GM21367 (cell line): ENCODE measurements at regions not wholly inside any gene's neighbourhood (a gene's known extent, or its start where the extent isn't known, plus 50 kb on each side); places are given as distances from the start of the nearest gene placed in this dataset.
"Not testable (repeated sequence)": the region's sequence is repeated elsewhere in the genome, so short reads cannot be mapped to it uniquely, and the experiment has no call there.

Source experiments
- ATAC-seq: cut with Tn5 transposase; IDR thresholded peaks from one replicate; pipeline ENCODE4 v1.9.1; 2021; ENCODE audit not compliant: unreplicated experiment

- ATAC-seq = no peak
Measured at GRCh38 chr2:236912326-236913120, 173.2 kb upstream of the COPS8 start.

GRCh38 chr2:236915186-236915585 lies 170.5 kb upstream of the COPS8 start:
- ATAC-seq = no peak

- no peak for ATAC-seq
Measured at GRCh38 chr2:236915726-236916125, 170.0 kb upstream of the COPS8 start.

- ATAC-seq = no peak
Measured at GRCh38 chr2:236916181-236916580, 169.5 kb upstream of the COPS8 start.

DNA sequence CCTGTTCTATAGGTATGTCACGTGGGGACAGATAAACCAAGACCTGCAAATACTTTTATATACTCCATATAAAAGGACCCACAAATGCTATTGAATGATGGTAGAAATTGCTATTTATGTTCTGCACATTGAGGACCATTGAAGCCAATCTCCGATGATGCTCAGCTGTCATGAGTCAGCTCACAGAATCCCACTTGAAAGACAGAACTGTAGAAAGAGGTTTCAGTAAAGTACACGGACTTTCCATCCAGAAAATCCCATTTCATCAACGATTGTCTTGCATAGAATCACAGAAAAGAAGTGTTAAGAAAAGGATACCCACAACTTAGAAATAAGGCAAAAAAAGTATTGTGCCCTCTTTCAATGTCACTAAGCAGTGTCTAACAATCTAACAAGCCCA lies 169.0 kb upstream of the COPS8 start:
- ATAC-seq = no peak

- no peak for ATAC-seq
Measured at GRCh38 chr2:236917164-236917563, 168.5 kb upstream of the COPS8 start.

DNA sequence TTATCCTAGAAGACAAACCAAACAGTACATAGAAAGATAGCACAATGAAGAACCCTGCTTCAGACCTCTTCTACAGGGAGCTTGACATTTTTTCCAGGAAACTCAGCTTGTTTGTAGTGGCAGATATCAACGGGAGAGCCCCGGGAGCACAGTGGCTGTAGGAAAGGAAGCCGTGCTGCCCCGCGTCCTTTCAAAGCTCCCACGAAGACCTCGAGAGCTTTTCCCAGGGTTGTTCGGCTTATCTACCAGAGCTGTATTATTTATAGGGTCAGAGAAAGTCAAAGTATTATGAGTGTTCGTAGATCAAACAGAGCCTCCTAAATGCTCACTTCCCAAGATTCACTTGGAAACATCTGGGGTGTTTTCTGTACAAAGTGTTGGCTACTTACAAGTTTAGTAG lies 167.1 kb upstream of the COPS8 start:
- ATAC-seq = no peak

- ATAC-seq = no peak
Measured at GRCh38 chr2:236919209-236919608, 166.5 kb upstream of the COPS8 start.

DNA sequence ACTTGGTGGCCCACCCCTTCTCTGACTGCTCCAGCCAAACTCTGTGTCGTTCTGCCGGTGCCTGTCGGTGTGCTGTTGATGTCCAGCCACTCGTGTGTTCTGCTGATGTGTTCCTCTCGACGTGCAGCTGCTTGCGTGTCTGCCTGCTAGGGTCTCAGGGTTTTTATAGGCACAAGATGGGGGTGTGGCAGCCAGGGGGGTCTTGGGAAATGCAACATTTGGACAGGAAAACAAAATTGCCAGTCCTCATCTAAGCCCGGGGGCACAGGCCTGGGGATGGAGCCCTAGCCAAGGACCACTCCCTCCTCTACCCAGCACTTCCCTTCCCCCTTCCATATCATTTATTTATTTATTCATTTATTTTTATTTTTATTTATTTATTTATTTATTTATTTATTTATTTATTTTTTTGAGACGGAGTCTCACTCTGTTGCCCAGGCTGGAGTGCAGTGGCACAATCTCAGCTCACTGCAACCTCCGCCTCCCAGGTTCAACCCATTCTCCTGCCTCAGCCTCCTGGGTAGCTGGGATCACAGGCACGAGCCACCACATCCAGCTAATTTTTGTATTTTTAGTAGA lies 165.8 kb upstream of the COPS8 start:
- ATAC-seq = not testable (repeated sequence)

DNA sequence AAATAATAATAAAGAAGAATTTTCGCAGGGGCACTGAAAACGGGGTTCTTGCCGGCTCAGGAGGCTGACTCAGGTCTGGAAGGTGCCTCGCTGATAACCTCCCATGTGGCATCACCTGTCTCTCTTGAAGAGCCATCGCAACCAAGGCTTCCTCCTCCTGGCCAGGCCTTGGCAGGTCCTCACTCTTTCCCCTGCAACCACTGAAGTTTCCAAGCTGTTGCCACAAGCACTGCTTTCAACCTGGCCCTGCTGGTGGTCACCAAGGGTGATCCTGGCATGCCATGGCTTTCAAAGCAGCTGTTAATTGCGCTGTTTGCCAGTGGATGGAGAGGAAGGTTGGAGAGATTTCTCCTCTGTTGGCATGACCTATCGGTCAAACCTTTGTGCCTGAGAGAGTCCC lies 163.6 kb upstream of the COPS8 start:
- no peak for ATAC-seq

DNA sequence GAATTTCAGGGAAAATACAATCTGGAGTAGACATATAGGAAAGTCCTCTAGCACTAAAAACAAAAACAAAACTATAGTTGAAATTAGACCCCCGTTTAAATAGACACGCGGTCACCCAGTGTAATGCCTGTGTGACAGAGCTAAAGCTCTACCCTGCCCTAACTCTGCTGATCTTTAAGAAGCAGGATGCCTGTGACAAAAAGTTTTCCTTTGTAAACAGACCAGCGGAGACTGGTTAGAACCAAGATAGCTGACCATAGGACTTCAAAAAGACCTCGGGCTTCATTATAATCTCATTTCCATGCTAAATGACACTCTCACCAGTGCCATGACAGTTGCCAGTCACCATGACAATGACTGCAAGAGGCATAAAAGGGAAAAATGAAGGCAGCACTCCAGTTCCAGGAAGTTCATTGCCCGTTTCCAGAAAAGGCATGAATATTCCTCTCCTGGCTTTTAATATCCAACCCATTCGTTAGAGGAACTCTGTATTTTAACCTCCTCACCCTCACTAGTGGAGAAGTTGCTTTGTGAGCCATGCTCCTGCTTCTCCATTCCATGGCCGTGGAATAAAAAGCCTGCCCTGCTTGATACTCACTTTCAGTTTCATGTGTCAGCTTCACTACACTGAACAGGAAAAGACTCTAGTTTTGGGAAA lies 157.2 kb upstream of the COPS8 start:
- no peak for ATAC-seq

GRCh38 chr2:236932831-236933361 lies 152.8 kb upstream of the COPS8 start:
- ATAC-seq = no peak

DNA sequence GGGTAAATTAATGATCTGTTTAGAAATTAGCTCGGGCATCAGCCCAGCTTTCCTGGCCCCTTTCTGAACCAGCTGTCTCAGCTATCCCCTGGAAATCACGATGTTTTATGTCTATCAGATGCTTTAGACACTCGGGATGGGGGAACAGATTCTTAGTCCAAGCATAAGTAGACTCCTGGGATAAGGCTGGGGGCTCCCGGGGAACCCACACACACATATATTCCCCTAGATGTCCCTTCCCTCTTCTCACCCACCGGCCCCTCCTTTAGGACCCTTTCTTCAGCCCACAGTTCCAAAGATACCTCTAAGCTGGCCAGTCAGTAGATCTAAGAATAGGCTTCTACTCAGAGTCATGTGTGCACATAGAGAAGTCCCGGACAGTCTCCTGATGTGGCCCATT lies 151.5 kb upstream of the COPS8 start:
- ATAC-seq = no peak

GRCh38 chr2:236934656-236935055 lies 151.0 kb upstream of the COPS8 start:
- ATAC-seq = no peak

GRCh38 chr2:236935083-236935482 lies 150.6 kb upstream of the COPS8 start:
- ATAC-seq = no peak

- no peak for ATAC-seq
Measured at GRCh38 chr2:236935631-236936445, 149.9 kb upstream of the COPS8 start.

DNA sequence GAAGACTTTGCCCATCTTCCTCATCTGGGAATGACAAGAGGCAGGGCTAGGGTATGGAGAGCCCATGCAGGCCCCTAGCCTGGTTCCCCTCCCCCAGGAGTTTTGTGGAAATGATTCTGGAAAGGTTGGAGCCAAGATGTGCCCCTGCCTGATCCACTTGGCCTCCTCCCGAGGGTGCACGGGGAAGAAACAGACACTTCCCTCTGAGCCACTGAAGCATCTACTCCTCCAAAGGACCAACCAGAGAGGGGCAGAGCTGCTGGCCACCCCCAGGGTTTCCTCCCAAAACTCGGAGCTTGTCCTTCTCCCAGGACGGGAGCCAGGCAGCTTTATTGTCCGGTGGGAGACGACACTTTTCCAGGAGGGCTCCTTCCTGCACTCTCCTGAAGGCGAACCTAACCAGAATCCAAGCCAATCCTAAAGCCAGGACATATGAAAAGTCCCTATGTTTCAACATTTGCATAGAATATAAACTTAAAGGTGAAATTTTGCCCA lies 149.2 kb upstream of the COPS8 start:
- ATAC-seq = no peak

- ATAC-seq = no peak
Measured at GRCh38 chr2:236938126-236938525, 147.6 kb upstream of the COPS8 start.

DNA sequence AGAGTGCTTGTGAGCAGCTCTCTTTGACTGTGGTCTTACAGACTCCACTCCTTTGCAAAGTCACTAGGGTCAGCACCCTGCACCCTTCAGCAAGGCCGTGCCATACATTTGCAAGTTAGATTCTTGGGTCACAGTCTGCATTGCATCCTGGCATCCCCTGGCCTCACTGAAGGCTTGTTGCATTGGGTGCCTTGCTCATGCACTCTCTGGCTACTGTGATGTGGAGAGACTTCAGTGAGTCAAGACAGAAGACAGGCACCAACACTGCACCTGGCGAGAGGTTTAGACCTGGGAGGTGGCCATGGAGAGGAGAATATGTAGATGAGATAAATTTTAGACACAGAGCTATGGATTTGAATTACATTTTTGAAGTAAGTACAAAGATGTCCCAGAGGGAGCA lies 146.4 kb upstream of the COPS8 start:
- ATAC-seq = no peak

GRCh38 chr2:236939721-236940231 lies 145.9 kb upstream of the COPS8 start:
- ATAC-seq = no peak

- no peak for ATAC-seq
Measured at GRCh38 chr2:236940497-236940896, 145.2 kb upstream of the COPS8 start.
